DND-41 (cell line): ENCODE measurements at regions not wholly inside any gene's neighbourhood (a gene's known extent, or its start where the extent isn't known, plus 50 kb on each side); places are given as distances from the start of the nearest gene placed in this dataset.

ENCODE experiments used
- ATAC-seq: fragments of 200-7000 bp; cut with Tn5 transposase; 3 replicates; pipeline ENCODE4 v1.9.1; 2021; ENCODE audit warnings: low read depth; ENCODE audit not compliant: insufficient read depth
- DNase-seq: peaks from one replicate; pipeline ENCODE4 v3.0.0-alpha.2; 2020
- H2AFZ ChIP-seq: 2 replicates; pipeline ENCODE4 v1.6.0; 2012; ENCODE audit warnings: low read depth, low read length
- H3K27ac ChIP-seq: 2 replicates; pipeline ENCODE4 v1.5.1; 2012; ENCODE audit warnings: low read length, inconsistent platforms
- H3K27me3 ChIP-seq: fragments of 200-600 bp; sonication (generic); 2 replicates; pipeline ENCODE4 v1.6.0; 2012; ENCODE audit warnings: low read length, mild to moderate bottlenecking, inconsistent platforms; ENCODE audit not compliant: insufficient read depth, poor library complexity
- H3K36me3 ChIP-seq: 2 replicates; pipeline ENCODE4 v1.5.1; 2012; ENCODE audit warnings: low read length, inconsistent platforms; ENCODE audit not compliant: insufficient read depth
- H3K4me1 ChIP-seq: 2 replicates; pipeline ENCODE4 v1.5.1; 2012; ENCODE audit warnings: mild to moderate bottlenecking, low read length; ENCODE audit not compliant: insufficient read depth
- H3K4me2 ChIP-seq: 2 replicates; pipeline ENCODE4 v1.6.0; 2012; ENCODE audit warnings: mild to moderate bottlenecking, moderate library complexity, low read length, inconsistent platforms; ENCODE audit not compliant: insufficient read depth
- H3K4me3 ChIP-seq, 2 experiments: fragments of 200-600 bp in 1 of 2; shearing (Covaris generic) in 1 of 2; 2 replicates each; pipeline ENCODE4 v1.5.1; 2012 to 2016; ENCODE audit warnings: inconsistent platforms in 2 of 2, low read length in 2 of 2, mild to moderate bottlenecking in 2 of 2, low read depth in 1 of 2, moderate library complexity in 1 of 2
- H3K79me2 ChIP-seq: 2 replicates; pipeline ENCODE4 v1.6.0; 2012; ENCODE audit warnings: low read length, inconsistent platforms; ENCODE audit not compliant: insufficient read depth
- H3K9ac ChIP-seq: 2 replicates; pipeline ENCODE4 v1.6.0; 2012; ENCODE audit warnings: low read depth, mild to moderate bottlenecking, inconsistent platforms, low read length, moderate library complexity
- H3K9me3 ChIP-seq: 2 replicates; pipeline ENCODE4 v1.5.1; 2012; ENCODE audit warnings: low read length, moderate library complexity, mild to moderate bottlenecking, inconsistent platforms; ENCODE audit not compliant: insufficient read depth, severe bottlenecking
- H4K20me1 ChIP-seq: 2 replicates; pipeline ENCODE4 v1.6.0; 2012; ENCODE audit warnings: low read length; ENCODE audit not compliant: insufficient read depth
- CTCF ChIP-seq: IDR thresholded peaks from 2 replicates; pipeline ENCODE4 v1.5.1; 2012; ENCODE audit warnings: borderline replicate concordance, low read length, moderate library complexity, mild to moderate bottlenecking; ENCODE audit not compliant: poor library complexity, severe bottlenecking; ENCODE audit errors: extremely low read depth
- EZH2 ChIP-seq: IDR thresholded peaks from 3 replicates; pipeline ENCODE4 v1.6.1; 2012; ENCODE audit warnings: borderline replicate concordance, low read depth, mild to moderate bottlenecking, moderate library complexity, low read length, inconsistent platforms; ENCODE audit not compliant: severe bottlenecking

GRCh38 chr2:43001055-43001378 lies 208.6 kb upstream of the HAAO start:
- Histone ChIP-seq H4K20me1 (no peaks in the 10 kb centered on the region), H3K79me2 (no peaks in the 10 kb centered on the region), H3K9ac (no peak overlapping the region), H3K36me3 (no peaks in the 10 kb centered on the region), H2AFZ (no peak overlapping the region), H3K4me2 (no peak overlapping the region), H3K27me3 (no peaks in the 10 kb centered on the region), H3K9me3 (peaks cover under 1% of the 10 kb centered on the region), H3K4me3 (no peak overlapping the region), H3K27ac (no peak overlapping the region), H3K4me1 (no peaks in the 10 kb centered on the region)
- TF ChIP-seq EZH2 (no peak), CTCF (no peak)
- no peak for ATAC-seq
- DNase-seq = no peak

- Histone ChIP-seq H2AFZ (no peak overlapping the region), H3K27ac (0 out of 2 replicates have a peak overlapping the region, but pooled peaks have one; percentile 5)
Observed at GRCh38 chr2:43000242-43001054, 208.1 kb upstream of the HAAO start.

GRCh38 chr2:42999856-43000241 lies 207.5 kb upstream of the HAAO start:
- H3K4me1 ChIP-seq = no peaks in the 10 kb centered on the region
- no peak for ATAC-seq

More at GRCh38 chr2:43000242-43001054, 208.1 kb upstream of the HAAO start:
- Histone ChIP-seq H3K36me3 (no peaks in the 10 kb centered on the region), H3K4me2 (no peak overlapping the region), H4K20me1 (no peaks in the 10 kb centered on the region), H3K27me3 (no peaks in the 10 kb centered on the region), H3K9ac (no peak overlapping the region), H3K9me3 (peaks cover 7% of the 10 kb centered on the region), H3K79me2 (no peaks in the 10 kb centered on the region), H3K4me1 (no peaks in the 10 kb centered on the region), H3K4me3 (no peak overlapping the region)
- ATAC-seq = no peak
- no peak for DNase-seq
- TF ChIP-seq CTCF (no peak), EZH2 (no peak)

More at GRCh38 chr2:42999856-43000241, 207.5 kb upstream of the HAAO start:
- TF ChIP-seq CTCF (no peak), EZH2 (no peak)
- no peak overlapping the region for H3K27ac ChIP-seq
- no peak overlapping the region for H3K9ac ChIP-seq
- no peaks in the 10 kb centered on the region for H3K27me3 ChIP-seq
- H3K4me3 ChIP-seq = no peak overlapping the region
- H3K9me3 ChIP-seq = peaks cover 7% of the 10 kb centered on the region
- H4K20me1 ChIP-seq = no peaks in the 10 kb centered on the region
- H3K4me2 ChIP-seq = no peak overlapping the region
- H3K79me2 ChIP-seq = no peaks in the 10 kb centered on the region
- DNase-seq = no peak
- H3K36me3 ChIP-seq = no peaks in the 10 kb centered on the region
- no peak overlapping the region for H2AFZ ChIP-seq
